ENCODE measurements at regions not wholly inside any gene's neighbourhood (a gene's known extent, or its start where the extent isn't known, plus 50 kb on each side); places are given as distances from the start of the nearest gene placed in this dataset.

GRCh38 chr3:150040097-150040496, 69.4 kb upstream of the PFN2 start:
- Histone ChIP-seq H3K27me3 (ENCODE audit: insufficient read depth, insufficient read length) (no peaks in the 10 kb centered on the region), H3K9me3 (ENCODE audit: insufficient read depth, low read length) (peaks cover 16% of the 10 kb centered on the region), H3K4me3 (ENCODE audit: insufficient read length, low read depth) (no peak overlapping the region), H3K9ac (ENCODE audit: insufficient read length, low read depth) (no peak overlapping the region), H3K36me3 (ENCODE audit: insufficient read depth, insufficient read length, low read length) (no peaks in the 10 kb centered on the region), H3K4me1 (ENCODE audit: insufficient read depth, insufficient read length) (peaks cover 2% of the 10 kb centered on the region)
- TF ChIP-seq SUZ12 (IDR thresholded peaks at IDR 0.05; ENCODE audit: extremely low read depth, insufficient read depth, insufficient read length) (no peak), ZNF274 (IDR thresholded peaks at IDR 0.05; ENCODE audit: low read depth, low read length) (no peak)
- no peak for DNase-seq (ENCODE audit: low read depth, low spot score)

GRCh38 chr3:150038830-150039229, 68.1 kb upstream of the PFN2 start:
- H3K4me1 ChIP-seq (ENCODE audit: insufficient read depth, insufficient read length) = peaks cover 2% of the 10 kb centered on the region
- H3K9ac ChIP-seq (ENCODE audit: insufficient read length, low read depth) = no peak overlapping the region
- no peaks in the 10 kb centered on the region for H3K36me3 ChIP-seq (ENCODE audit: insufficient read depth, insufficient read length, low read length)
- H3K4me3 ChIP-seq (ENCODE audit: insufficient read length, low read depth) = no peak overlapping the region
- TF ChIP-seq SUZ12 (IDR thresholded peaks at IDR 0.05; ENCODE audit: extremely low read depth, insufficient read depth, insufficient read length) (no peak), ZNF274 (IDR thresholded peaks at IDR 0.05; ENCODE audit: low read depth, low read length) (no peak), YY1 (IDR thresholded peaks at IDR 0.05; ENCODE audit: insufficient read depth, insufficient read length) (no peak)
- DNase-seq (ENCODE audit: low read depth, low spot score) = no peak
- H3K27me3 ChIP-seq (ENCODE audit: insufficient read depth, insufficient read length) = no peaks in the 10 kb centered on the region
- H3K9me3 ChIP-seq (ENCODE audit: insufficient read depth, low read length) = peaks cover 16% of the 10 kb centered on the region

DNA sequence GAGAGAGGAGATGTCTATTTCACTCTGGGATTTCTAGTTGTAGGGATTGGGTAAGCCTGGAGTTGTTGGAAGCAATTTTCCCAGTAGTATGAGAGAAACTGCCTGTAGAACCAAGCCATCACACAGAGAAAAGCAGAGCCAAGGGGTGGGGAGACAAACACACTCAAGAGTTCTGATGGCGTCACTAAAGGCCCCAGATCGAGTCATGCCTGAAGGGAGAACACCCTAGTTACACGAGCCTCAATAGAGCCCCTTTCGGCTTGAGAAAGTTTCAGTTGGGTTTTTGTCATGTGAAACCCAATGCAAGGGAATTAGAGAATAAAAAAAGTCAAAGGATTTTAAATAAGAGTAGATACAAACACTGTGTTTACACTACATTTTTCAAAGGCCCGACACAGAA, 66.1 kb upstream of the PFN2 start:
- Histone ChIP-seq H3K27me3 (ENCODE audit: insufficient read depth, insufficient read length) (peaks cover 1% of the 10 kb centered on the region), H3K9me3 (ENCODE audit: insufficient read depth, low read length) (peaks cover 7% of the 10 kb centered on the region), H3K4me1 (ENCODE audit: insufficient read depth, insufficient read length) (peaks cover 2% of the 10 kb centered on the region), H3K9ac (ENCODE audit: insufficient read length, low read depth) (no peak overlapping the region), H3K4me3 (ENCODE audit: insufficient read length, low read depth) (no peak overlapping the region), H3K36me3 (ENCODE audit: insufficient read depth, insufficient read length, low read length) (no peaks in the 10 kb centered on the region)
- no peak for DNase-seq (ENCODE audit: low read depth, low spot score)
- no peak for TF ChIP-seq SUZ12 (IDR thresholded peaks at IDR 0.05; ENCODE audit: extremely low read depth, insufficient read depth, insufficient read length)
- TF ChIP-seq ZNF274 (IDR thresholded peaks at IDR 0.05; ENCODE audit: low read depth, low read length) = no peak
- no peak for TF ChIP-seq YY1 (IDR thresholded peaks at IDR 0.05; ENCODE audit: insufficient read depth, insufficient read length)

DNA sequence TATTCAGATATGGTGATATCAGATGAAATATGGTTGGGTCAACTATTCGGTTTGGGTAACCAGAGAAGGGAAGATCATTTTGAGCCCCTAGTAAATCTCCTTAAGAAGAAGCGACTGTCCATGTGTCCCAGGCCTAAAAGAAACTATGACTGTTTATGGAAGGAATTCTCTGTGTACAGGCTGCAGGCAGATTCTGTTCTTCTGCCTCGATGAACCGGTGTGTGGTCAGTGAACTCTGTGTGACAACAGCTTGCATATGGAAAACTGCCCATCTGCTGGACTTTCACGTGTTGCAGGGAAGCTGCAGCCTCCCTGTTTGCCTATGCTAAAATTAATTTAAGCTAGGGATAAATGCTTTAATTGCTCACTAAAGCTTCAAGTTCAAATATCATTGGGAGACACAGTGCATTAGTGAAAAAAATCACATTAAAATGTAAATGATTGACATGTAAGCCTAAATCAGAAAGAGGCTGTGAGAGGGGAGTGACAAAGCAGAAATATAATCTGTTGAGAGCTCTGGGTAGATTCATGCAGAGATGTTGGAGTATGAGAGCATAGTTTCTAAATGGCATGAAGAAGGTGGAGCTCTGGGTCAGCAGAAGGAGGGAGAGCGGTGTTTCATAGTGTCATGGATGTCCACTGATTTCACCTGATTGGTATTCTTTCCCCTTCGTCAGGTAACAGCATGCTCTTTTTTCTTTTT, 65.4 kb upstream of the PFN2 start:
- no peak overlapping the region for H3K9ac ChIP-seq (ENCODE audit: insufficient read length, low read depth)
- TF ChIP-seq SUZ12 (IDR thresholded peaks at IDR 0.05; ENCODE audit: extremely low read depth, insufficient read depth, insufficient read length) (no peak), ZNF274 (IDR thresholded peaks at IDR 0.05; ENCODE audit: low read depth, low read length) (no peak), YY1 (IDR thresholded peaks at IDR 0.05; ENCODE audit: insufficient read depth, insufficient read length) (no peak)
- no peak overlapping the region for H3K4me3 ChIP-seq (ENCODE audit: insufficient read length, low read depth)
- no peaks in the 10 kb centered on the region; the same call in 1 of the 2 replicates for H3K9me3 ChIP-seq (ENCODE audit: insufficient read depth, low read length)
- peaks cover 2% of the 10 kb centered on the region for H3K4me1 ChIP-seq (ENCODE audit: insufficient read depth, insufficient read length)
- no peak for DNase-seq (ENCODE audit: low read depth, low spot score)
- no peaks in the 10 kb centered on the region for H3K36me3 ChIP-seq (ENCODE audit: insufficient read depth, insufficient read length, low read length)
- H3K27me3 ChIP-seq (ENCODE audit: insufficient read depth, insufficient read length) = peaks cover 3% of the 10 kb centered on the region

GRCh38 chr3:150035301-150035779, 64.6 kb upstream of the PFN2 start:
- Histone ChIP-seq H3K9ac (ENCODE audit: insufficient read length, low read depth) (no peak overlapping the region), H3K4me1 (ENCODE audit: insufficient read depth, insufficient read length) (peaks cover 2% of the 10 kb centered on the region), H3K9me3 (ENCODE audit: insufficient read depth, low read length) (no peaks in the 10 kb centered on the region; the same call in 1 of the 2 replicates), H3K4me3 (ENCODE audit: insufficient read length, low read depth) (no peak overlapping the region), H3K27me3 (ENCODE audit: insufficient read depth, insufficient read length) (peaks cover 3% of the 10 kb centered on the region), H3K36me3 (ENCODE audit: insufficient read depth, insufficient read length, low read length) (no peaks in the 10 kb centered on the region)
- no peak for TF ChIP-seq YY1 (IDR thresholded peaks at IDR 0.05; ENCODE audit: insufficient read depth, insufficient read length)
- TF ChIP-seq SUZ12 (IDR thresholded peaks at IDR 0.05; ENCODE audit: extremely low read depth, insufficient read depth, insufficient read length) = no peak
- TF ChIP-seq ZNF274 (IDR thresholded peaks at IDR 0.05; ENCODE audit: low read depth, low read length) = no peak
- no peak for DNase-seq (ENCODE audit: low read depth, low spot score)

DNA sequence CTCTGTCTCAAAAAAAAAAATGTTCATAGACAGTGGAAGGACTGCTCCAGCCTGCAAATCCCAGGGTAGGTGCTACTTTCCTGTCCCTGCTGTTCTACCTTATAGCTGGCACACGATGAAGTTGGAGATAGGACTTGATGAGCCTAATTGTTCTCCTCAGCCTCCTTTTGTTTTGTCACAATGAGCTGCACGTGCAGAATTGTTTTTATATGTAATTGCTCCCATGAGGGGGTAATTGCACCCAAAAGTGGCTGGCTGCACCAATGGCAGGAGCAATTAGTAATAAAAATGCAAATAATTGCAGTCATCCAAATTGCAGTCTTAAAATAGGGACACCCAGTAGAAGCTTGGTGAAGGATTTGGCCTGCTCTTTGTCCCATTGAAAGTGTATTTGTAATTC, 63.0 kb upstream of the PFN2 start:
- Histone ChIP-seq H3K4me1 (ENCODE audit: insufficient read depth, insufficient read length) (peaks cover 2% of the 10 kb centered on the region), H3K27me3 (ENCODE audit: insufficient read depth, insufficient read length) (peaks cover 3% of the 10 kb centered on the region)

GRCh38 chr3:150030841-150031240, 60.1 kb upstream of the PFN2 start:
- no peak for DNase-seq (ENCODE audit: low read depth, low spot score)
- no peaks in the 10 kb centered on the region for H3K36me3 ChIP-seq (ENCODE audit: insufficient read depth, insufficient read length, low read length)
- peaks cover 3% of the 10 kb centered on the region for H3K27me3 ChIP-seq (ENCODE audit: insufficient read depth, insufficient read length)
- H3K9me3 ChIP-seq (ENCODE audit: insufficient read depth, low read length) = peaks cover 7% of the 10 kb centered on the region; the same call in 1 of the 2 replicates
- TF ChIP-seq ZNF274 (IDR thresholded peaks at IDR 0.05; ENCODE audit: low read depth, low read length) (no peak), YY1 (IDR thresholded peaks at IDR 0.05; ENCODE audit: insufficient read depth, insufficient read length) (no peak), SUZ12 (IDR thresholded peaks at IDR 0.05; ENCODE audit: extremely low read depth, insufficient read depth, insufficient read length) (no peak)
- H3K4me3 ChIP-seq (ENCODE audit: insufficient read length, low read depth) = no peak overlapping the region
- H3K9ac ChIP-seq (ENCODE audit: insufficient read length, low read depth) = no peak overlapping the region
- H3K4me1 ChIP-seq (ENCODE audit: insufficient read depth, insufficient read length) = no peaks in the 10 kb centered on the region

More for the DNA sequence above, 63.0 kb upstream of the PFN2 start:
- no peak overlapping the region for H3K9ac ChIP-seq (ENCODE audit: insufficient read length, low read depth)
- no peak overlapping the region for H3K4me3 ChIP-seq (ENCODE audit: insufficient read length, low read depth)
- H3K36me3 ChIP-seq (ENCODE audit: insufficient read depth, insufficient read length, low read length) = no peaks in the 10 kb centered on the region
- DNase-seq (ENCODE audit: low read depth, low spot score) = no peak
- no peak for TF ChIP-seq ZNF274 (IDR thresholded peaks at IDR 0.05; ENCODE audit: low read depth, low read length)
- TF ChIP-seq YY1 (IDR thresholded peaks at IDR 0.05; ENCODE audit: insufficient read depth, insufficient read length) = no peak
- TF ChIP-seq SUZ12 (IDR thresholded peaks at IDR 0.05; ENCODE audit: extremely low read depth, insufficient read depth, insufficient read length) = no peak
- no peaks in the 10 kb centered on the region; the same call in 1 of the 2 replicates for H3K9me3 ChIP-seq (ENCODE audit: insufficient read depth, low read length)

All from NT2/D1 (cell line).